ENCODE measurements at regions not wholly inside any gene's neighbourhood (a gene's known extent, or its start where the extent isn't known, plus 50 kb on each side); places are given as distances from the start of the nearest gene placed in this dataset.

DNA sequence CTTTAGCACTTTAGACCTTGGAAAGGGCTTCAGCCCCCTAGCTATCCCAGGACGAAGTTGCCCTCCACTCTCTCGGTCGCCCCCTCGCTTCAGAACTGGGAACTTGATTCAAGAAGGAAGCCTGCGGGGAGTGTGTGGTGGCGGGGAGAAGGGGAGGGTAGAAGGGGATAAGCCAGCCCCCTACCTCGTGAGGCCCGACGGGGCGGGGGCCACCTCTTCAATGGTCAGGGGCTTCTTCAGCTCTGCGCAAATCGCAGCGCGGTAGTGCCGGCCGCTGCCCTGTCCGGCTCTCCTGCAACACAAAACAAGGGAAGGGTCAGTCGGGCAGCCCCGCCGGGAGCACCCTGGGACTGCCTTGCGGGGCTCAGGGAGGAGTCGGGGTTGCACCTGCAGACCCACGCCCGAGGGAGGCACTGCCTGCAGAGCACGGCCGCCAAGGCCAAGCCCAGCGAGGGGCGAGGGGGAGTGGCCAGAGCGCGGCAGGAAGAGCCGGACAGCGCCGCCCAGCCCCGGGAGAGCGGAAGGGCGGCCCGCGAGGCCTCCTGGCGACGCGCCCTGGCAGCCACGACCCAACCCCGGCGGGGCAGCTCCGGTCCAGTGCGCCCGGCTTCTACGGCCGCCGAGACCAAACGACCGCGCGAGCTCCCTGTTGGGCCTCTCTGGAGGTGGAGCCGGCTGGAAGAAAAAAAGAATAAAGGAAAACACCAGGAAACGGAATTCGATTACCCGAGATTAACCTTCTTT is 56.2 kb upstream of the RASAL2 start:
- no peaks in the 10 kb centered on the region for H3K79me2 ChIP-seq (replicated peaks; ENCODE audit: insufficient read depth, low read length)
- H3K4me3 ChIP-seq (ENCODE audit: low read length), result no peak overlapping the region
- H3K9me3 ChIP-seq (ENCODE audit: low read length), result no peaks in the 10 kb centered on the region
- TF ChIP-seq TAF1 (IDR thresholded peaks at IDR 0.05; ENCODE audit: low read depth), result no peak
- no peak for TF ChIP-seq SMC3 (conservative IDR thresholded peaks at IDR 0.05; ENCODE audit: poor library complexity)
- TF ChIP-seq POLR2AphosphoS5 (IDR thresholded peaks at IDR 0.05), result no peak
- no peak for TF ChIP-seq MXI1 (conservative IDR thresholded peaks at IDR 0.05; ENCODE audit: poor library complexity, severe bottlenecking)
- TF ChIP-seq, protein P1, sequence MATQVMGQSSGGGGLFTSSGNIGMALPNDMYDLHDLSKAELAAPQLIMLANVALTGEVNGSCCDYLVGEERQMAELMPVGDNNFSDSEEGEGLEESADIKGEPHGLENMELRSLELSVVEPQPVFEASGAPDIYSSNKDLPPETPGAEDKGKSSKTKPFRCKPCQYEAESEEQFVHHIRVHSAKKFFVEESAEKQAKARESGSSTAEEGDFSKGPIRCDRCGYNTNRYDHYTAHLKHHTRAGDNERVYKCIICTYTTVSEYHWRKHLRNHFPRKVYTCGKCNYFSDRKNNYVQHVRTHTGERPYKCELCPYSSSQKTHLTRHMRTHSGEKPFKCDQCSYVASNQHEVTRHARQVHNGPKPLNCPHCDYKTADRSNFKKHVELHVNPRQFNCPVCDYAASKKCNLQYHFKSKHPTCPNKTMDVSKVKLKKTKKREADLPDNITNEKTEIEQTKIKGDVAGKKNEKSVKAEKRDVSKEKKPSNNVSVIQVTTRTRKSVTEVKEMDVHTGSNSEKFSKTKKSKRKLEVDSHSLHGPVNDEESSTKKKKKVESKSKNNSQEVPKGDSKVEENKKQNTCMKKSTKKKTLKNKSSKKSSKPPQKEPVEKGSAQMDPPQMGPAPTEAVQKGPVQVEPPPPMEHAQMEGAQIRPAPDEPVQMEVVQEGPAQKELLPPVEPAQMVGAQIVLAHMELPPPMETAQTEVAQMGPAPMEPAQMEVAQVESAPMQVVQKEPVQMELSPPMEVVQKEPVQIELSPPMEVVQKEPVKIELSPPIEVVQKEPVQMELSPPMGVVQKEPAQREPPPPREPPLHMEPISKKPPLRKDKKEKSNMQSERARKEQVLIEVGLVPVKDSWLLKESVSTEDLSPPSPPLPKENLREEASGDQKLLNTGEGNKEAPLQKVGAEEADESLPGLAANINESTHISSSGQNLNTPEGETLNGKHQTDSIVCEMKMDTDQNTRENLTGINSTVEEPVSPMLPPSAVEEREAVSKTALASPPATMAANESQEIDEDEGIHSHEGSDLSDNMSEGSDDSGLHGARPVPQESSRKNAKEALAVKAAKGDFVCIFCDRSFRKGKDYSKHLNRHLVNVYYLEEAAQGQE (IDR thresholded peaks at IDR 0.05; ENCODE audit: borderline replicate concordance), result no peak
- no peak for TF ChIP-seq EZH2 (IDR thresholded peaks at IDR 0.05; ENCODE audit: borderline replicate concordance, insufficient read depth, low read length, poor library complexity, severe bottlenecking)
- TF ChIP-seq EP300 (conservative IDR thresholded peaks at IDR 0.05; ENCODE audit: poor library complexity, severe bottlenecking), result no peak
- H3K36me3 ChIP-seq (ENCODE audit: insufficient read depth, low read length), result no peaks in the 10 kb centered on the region
- no peak overlapping the region for H3K9ac ChIP-seq (ENCODE audit: low read length)
- no peaks in the 10 kb centered on the region for H3K9me2 ChIP-seq (ENCODE audit: insufficient read depth, low read length)
- no peak overlapping the region for H2AFZ ChIP-seq (ENCODE audit: low read depth, low read length)
- H3K27me3 ChIP-seq (ENCODE audit: insufficient read depth, low read depth, low read length), result no peaks in the 10 kb centered on the region
- H3K27ac ChIP-seq (ENCODE audit: low read length), result no peak overlapping the region
- H3F3A ChIP-seq (ENCODE audit: insufficient read depth, low read length, poor library complexity, severe bottlenecking), result no peaks in the 10 kb centered on the region
- H3K4me2 ChIP-seq (ENCODE audit: low read length), result no peak overlapping the region
- no peaks in the 10 kb centered on the region for H4K20me1 ChIP-seq (ENCODE audit: insufficient read depth)

DNA sequence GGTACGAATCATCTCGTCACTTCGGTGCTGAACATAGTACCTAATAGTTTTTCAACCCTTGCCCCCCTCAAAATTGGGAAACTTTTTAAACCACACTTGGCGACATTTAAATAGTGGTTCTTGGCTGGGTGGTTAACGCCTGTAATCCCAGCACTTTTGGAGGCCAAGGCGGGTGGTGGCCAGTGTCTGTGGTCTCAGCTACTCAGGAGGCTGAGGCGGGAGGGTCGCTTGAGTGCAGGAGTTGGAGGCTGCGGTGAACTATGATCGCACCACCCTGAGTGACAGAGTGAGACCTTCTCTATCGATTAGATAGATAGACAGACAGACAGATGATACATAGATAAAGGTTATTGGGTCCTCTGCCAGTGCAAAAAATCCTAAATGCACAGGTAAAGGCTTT is 55.5 kb upstream of the RASAL2 start:
- Histone ChIP-seq H3K9me3 (ENCODE audit: low read length) (no peaks in the 10 kb centered on the region), H2AFZ (ENCODE audit: low read depth, low read length) (no peak overlapping the region), H3K9ac (ENCODE audit: low read length) (no peak overlapping the region), H3K4me2 (ENCODE audit: low read length) (no peak overlapping the region), H4K20me1 (ENCODE audit: insufficient read depth) (no peaks in the 10 kb centered on the region), H3K4me3 (ENCODE audit: low read length) (no peak overlapping the region), H3K79me2 (replicated peaks; ENCODE audit: insufficient read depth, low read length) (no peaks in the 10 kb centered on the region), H3K27ac (ENCODE audit: low read length) (no peak overlapping the region), H3K27me3 (ENCODE audit: insufficient read depth, low read depth, low read length) (no peaks in the 10 kb centered on the region), H3K36me3 (ENCODE audit: insufficient read depth, low read length) (no peaks in the 10 kb centered on the region), H3K9me2 (ENCODE audit: insufficient read depth, low read length) (no peaks in the 10 kb centered on the region), H3F3A (ENCODE audit: insufficient read depth, low read length, poor library complexity, severe bottlenecking) (no peaks in the 10 kb centered on the region)
- TF ChIP-seq RAD21 (conservative IDR thresholded peaks at IDR 0.05), result no peak
- no peak for TF ChIP-seq MXI1 (conservative IDR thresholded peaks at IDR 0.05; ENCODE audit: poor library complexity, severe bottlenecking)
- no peak for TF ChIP-seq EZH2 (IDR thresholded peaks at IDR 0.05; ENCODE audit: borderline replicate concordance, insufficient read depth, low read length, poor library complexity, severe bottlenecking)
- no peak for TF ChIP-seq POLR2AphosphoS5 (IDR thresholded peaks at IDR 0.05)

DNA sequence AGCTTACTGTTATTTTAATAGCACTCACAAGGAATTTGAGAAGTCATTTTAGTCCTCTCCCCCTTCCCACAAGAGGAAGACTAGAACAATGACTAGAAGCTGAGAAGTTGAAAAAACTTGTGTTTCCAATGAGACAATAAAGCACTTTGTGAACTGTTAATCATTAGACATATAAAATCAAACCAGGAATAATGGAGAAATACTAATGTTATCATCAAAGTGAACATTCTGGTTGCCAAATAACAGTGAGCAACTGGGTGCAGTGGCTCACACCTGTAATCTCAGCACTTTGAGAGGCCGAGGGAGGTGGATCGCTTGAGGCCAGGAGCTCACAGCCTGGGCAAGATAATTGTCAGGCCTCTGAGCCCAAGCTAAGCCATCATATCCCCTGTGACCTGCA is 54.0 kb upstream of the RASAL2 start:
- no peaks in the 10 kb centered on the region for H3K36me3 ChIP-seq (ENCODE audit: insufficient read depth, low read length)
- H3K27me3 ChIP-seq (ENCODE audit: insufficient read depth, low read depth, low read length), result no peaks in the 10 kb centered on the region
- H3K9me2 ChIP-seq (ENCODE audit: insufficient read depth, low read length), result no peaks in the 10 kb centered on the region
- no peaks in the 10 kb centered on the region for H3F3A ChIP-seq (ENCODE audit: insufficient read depth, low read length, poor library complexity, severe bottlenecking)
- no peaks in the 10 kb centered on the region for H3K79me2 ChIP-seq (replicated peaks; ENCODE audit: insufficient read depth, low read length)
- no peaks in the 10 kb centered on the region for H3K9me3 ChIP-seq (ENCODE audit: low read length)
- no peak overlapping the region for H3K27ac ChIP-seq (ENCODE audit: low read length)
- H3K4me2 ChIP-seq (ENCODE audit: low read length), result no peak overlapping the region
- no peak for TF ChIP-seq EP300 (conservative IDR thresholded peaks at IDR 0.05; ENCODE audit: poor library complexity, severe bottlenecking)
- no peak for TF ChIP-seq SMC3 (conservative IDR thresholded peaks at IDR 0.05; ENCODE audit: poor library complexity)
- no peak for TF ChIP-seq RAD21 (conservative IDR thresholded peaks at IDR 0.05)
- no peak for TF ChIP-seq EZH2 (IDR thresholded peaks at IDR 0.05; ENCODE audit: borderline replicate concordance, insufficient read depth, low read length, poor library complexity, severe bottlenecking)
- TF ChIP-seq, protein P2, sequence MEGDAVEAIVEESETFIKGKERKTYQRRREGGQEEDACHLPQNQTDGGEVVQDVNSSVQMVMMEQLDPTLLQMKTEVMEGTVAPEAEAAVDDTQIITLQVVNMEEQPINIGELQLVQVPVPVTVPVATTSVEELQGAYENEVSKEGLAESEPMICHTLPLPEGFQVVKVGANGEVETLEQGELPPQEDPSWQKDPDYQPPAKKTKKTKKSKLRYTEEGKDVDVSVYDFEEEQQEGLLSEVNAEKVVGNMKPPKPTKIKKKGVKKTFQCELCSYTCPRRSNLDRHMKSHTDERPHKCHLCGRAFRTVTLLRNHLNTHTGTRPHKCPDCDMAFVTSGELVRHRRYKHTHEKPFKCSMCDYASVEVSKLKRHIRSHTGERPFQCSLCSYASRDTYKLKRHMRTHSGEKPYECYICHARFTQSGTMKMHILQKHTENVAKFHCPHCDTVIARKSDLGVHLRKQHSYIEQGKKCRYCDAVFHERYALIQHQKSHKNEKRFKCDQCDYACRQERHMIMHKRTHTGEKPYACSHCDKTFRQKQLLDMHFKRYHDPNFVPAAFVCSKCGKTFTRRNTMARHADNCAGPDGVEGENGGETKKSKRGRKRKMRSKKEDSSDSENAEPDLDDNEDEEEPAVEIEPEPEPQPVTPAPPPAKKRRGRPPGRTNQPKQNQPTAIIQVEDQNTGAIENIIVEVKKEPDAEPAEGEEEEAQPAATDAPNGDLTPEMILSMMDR (IDR thresholded peaks at IDR 0.05; ENCODE audit: poor library complexity, severe bottlenecking), result no peak
- no peak for TF ChIP-seq POLR2AphosphoS5 (IDR thresholded peaks at IDR 0.05)
- TF ChIP-seq MXI1 (conservative IDR thresholded peaks at IDR 0.05; ENCODE audit: poor library complexity, severe bottlenecking), result no peak
- TF ChIP-seq, protein P1 (IDR thresholded peaks at IDR 0.05; ENCODE audit: borderline replicate concordance), result no peak
- no peak for TF ChIP-seq TAF1 (IDR thresholded peaks at IDR 0.05; ENCODE audit: low read depth)
- H4K20me1 ChIP-seq (ENCODE audit: insufficient read depth), result no peaks in the 10 kb centered on the region
- no peak overlapping the region for H3K4me3 ChIP-seq (ENCODE audit: low read length)
- no peak overlapping the region for H2AFZ ChIP-seq (ENCODE audit: low read depth, low read length)
- H3K9ac ChIP-seq (ENCODE audit: low read length), result no peak overlapping the region
